T-cell (primary cell): ENCODE measurements at regions not wholly inside any gene's neighbourhood (a gene's known extent, or its start where the extent isn't known, plus 50 kb on each side); places are given as distances from the start of the nearest gene placed in this dataset.
"Not testable (repeated sequence)": the region's sequence is repeated elsewhere in the genome, so short reads cannot be mapped to it uniquely, and the experiment has no call there.

ENCODE experiments used
- ATAC-seq, 4 experiments: fragments of 200-7000 bp in 3 of 4; fragments of 150-1000 bp in 1 of 4; cut with Tn5 transposase; replicated peaks in 1 of 4; 1 replicate in 3 of 4; 2 replicates in 1 of 4; pipeline ENCODE4 v1.10.0; 2021; ENCODE audit warnings: moderate library complexity in 3 of 4, mild to moderate bottlenecking in 2 of 4, moderate number of reproducible peaks in 1 of 4
- CTCF ChIA-PET, 2 donors: fragments of 300-600 bp; sonication (Branson Sonifier 250); formaldehyde crosslinking; loops; one replicate each; lab custom pipeline; 2022; ENCODE audit warnings: antibody characterized with exemption in 2 of 2; lab: Charles Lee
- POLR2A ChIA-PET, 2 donors: fragments of 300-600 bp; sonication (Branson Sonifier 250); formaldehyde crosslinking; loops; one replicate each; lab custom pipeline; 2022; ENCODE audit warnings: antibody characterized with exemption in 2 of 2; lab: Charles Lee
- DNase-seq, 35 experiments: peaks; one replicate each; pipeline versions ENCODE4 v3.0.0 to v3.0.0-alpha.2; 2013 to 2023
- H3K27ac ChIP-seq: one replicate; pipeline ENCODE4 v1.5.1; 2013; ENCODE audit warnings: low read length
- H3K27me3 ChIP-seq, 2 experiments: replicated peaks in 1 of 2; 1 replicate in 1 of 2; 2 replicates in 1 of 2; pipeline versions ENCODE4 v1.6.1 to v1.7.0; 2013; ENCODE audit warnings: low read length in 1 of 2, mixed read lengths in 1 of 2; ENCODE audit not compliant: control insufficient read depth in 2 of 2, insufficient read depth in 2 of 2; ENCODE audit errors: extremely low read depth in 1 of 2
- H3K36me3 ChIP-seq, 2 donors: 1 replicate in 1 of 2; 2 replicates in 1 of 2; pipeline versions ENCODE4 v1.6.1 to v1.7.0; 2013; ENCODE audit warnings: low read length in 1 of 2; ENCODE audit not compliant: control insufficient read depth in 2 of 2, insufficient read depth in 1 of 2; ENCODE audit errors: extremely low read depth in 1 of 2
- H3K4me1 ChIP-seq, 2 experiments: 1 replicate in 1 of 2; 2 replicates in 1 of 2; pipeline versions ENCODE4 v1.6.1 to v1.7.0; 2013; ENCODE audit warnings: low read length in 2 of 2, mixed read lengths in 1 of 2; ENCODE audit not compliant: insufficient read depth in 2 of 2, control insufficient read depth in 1 of 2; ENCODE audit errors: extremely low read depth in 1 of 2
- H3K4me3 ChIP-seq, 2 donors: 1 replicate in 1 of 2; 2 replicates in 1 of 2; pipeline versions ENCODE4 v1.5.1 to v1.7.0; 2013; ENCODE audit warnings: mild to moderate bottlenecking in 2 of 2, low read length in 1 of 2, moderate library complexity in 1 of 2; ENCODE audit not compliant: control insufficient read depth in 1 of 2; ENCODE audit errors: extremely low read depth in 1 of 2
- H3K9me3 ChIP-seq: 2 replicates; pipeline ENCODE4 v1.7.0; 2013
- H3K27ac Mint-ChIP-seq, 2 donors: one replicate each; pipeline ENCODE4 v1.8.0; 2020 to 2021; ENCODE audit warnings: mild to moderate bottlenecking in 2 of 2, mixed read lengths in 2 of 2
- H3K27me3 Mint-ChIP-seq, 2 donors: one replicate each; pipeline ENCODE4 v1.8.0; 2021 to 2022; ENCODE audit warnings: mixed read lengths in 2 of 2
- H3K36me3 Mint-ChIP-seq: one replicate; pipeline ENCODE4 v1.8.0; 2021; ENCODE audit warnings: mixed read lengths
- H3K4me1 Mint-ChIP-seq, 3 donors: one replicate each; pipeline ENCODE4 v1.8.0; 2020 to 2022; ENCODE audit warnings: mixed read lengths in 3 of 3, mild to moderate bottlenecking in 1 of 3
- H3K4me3 Mint-ChIP-seq, 3 donors: one replicate each; pipeline ENCODE4 v1.8.0; 2020 to 2022; ENCODE audit warnings: mild to moderate bottlenecking in 3 of 3, mixed read lengths in 3 of 3, moderate library complexity in 3 of 3
- H3K9me3 Mint-ChIP-seq, 3 donors: one replicate each; pipeline ENCODE4 v1.8.0; 2020 to 2022; ENCODE audit warnings: mixed read lengths in 3 of 3
- WGBS: methylation state at CpG from one replicate; pipeline ENCODE4 v1.1.5; 2013; ENCODE audit warnings: missing lambda C conversion rate; ENCODE audit not compliant: insufficient coverage; 5-methylcytosine and 5-hydroxymethylcytosine counted together

- not testable (repeated sequence) for H3K27ac ChIP-seq, H3K36me3 ChIP-seq, H3K27me3 ChIP-seq, H3K9me3 Mint-ChIP-seq, H3K36me3 Mint-ChIP-seq, ATAC-seq, H3K27me3 Mint-ChIP-seq, H3K4me3 Mint-ChIP-seq, H3K9me3 ChIP-seq, DNase-seq, H3K4me3 ChIP-seq
- 100% methylated on average over 1 of the region's 5 CpGs for WGBS
- Mint-ChIP-seq H3K4me1 (peaks cover 11 to 29% (median 18%) of the 10 kb centered on the region in 3 donors), H3K27ac (peak overlapping the region in 1 of 2 donors; percentile 80)
- CTCF ChIA-PET, result interaction anchor here in 1 of 2 donors (0.6 kb wide), 1 partner anchor 13 kb away, joined by 3 read pairs; no protein-coding TSS in a partner anchor
- H3K4me1 ChIP-seq, result peaks cover 3 to 23% of the 10 kb centered on the region in 2 experiments
- POLR2A ChIA-PET, result interaction anchor here (0.8 to 1.4 kb wide), 2 partner anchors 78 to 113 kb away, joined by 3 read pairs; no protein-coding TSS in a partner anchor
These were observed 95.6 kb upstream of the CHD2 start for GRCh38 chr15:92804610-92804936.

DNA sequence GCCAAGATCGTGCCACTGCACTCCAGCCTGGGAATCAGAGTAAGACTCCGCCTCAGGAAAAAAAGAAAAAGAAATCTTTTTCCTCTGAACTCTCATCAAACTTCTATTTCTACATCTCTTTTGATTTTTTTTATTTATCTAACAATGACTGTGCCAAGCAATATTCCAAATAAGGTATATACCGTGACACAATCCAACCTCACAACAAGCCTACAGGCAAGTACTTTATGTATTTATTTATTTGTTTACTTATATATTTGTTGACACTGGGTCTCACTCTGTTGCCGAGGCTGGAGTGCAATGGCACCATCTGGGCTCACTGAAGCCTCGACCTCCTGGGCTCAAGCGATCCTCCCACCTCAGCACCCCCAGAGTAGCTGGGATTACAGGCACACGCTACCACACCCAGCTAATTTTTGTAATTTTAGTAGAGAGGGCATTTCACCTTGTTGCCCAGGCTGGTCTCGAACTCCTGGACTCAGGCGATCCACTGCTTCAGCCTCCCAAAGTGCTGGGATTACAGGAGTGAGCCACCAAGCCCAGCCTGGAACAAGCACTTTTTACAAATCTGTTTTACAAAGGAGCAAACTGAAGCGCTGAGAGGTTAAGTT lies 94.9 kb upstream of the CHD2 start:
- Histone ChIP-seq H3K27me3 (no peaks in the 10 kb centered on the region), H3K9me3 (no peaks in the 10 kb centered on the region), H3K27ac (no peak overlapping the region), H3K36me3 (no peaks in the 10 kb centered on the region), H3K4me3 (no peak overlapping the region), H3K4me1 (peaks cover 8 to 29% of the 10 kb centered on the region in 2 experiments)
- Mint-ChIP-seq H3K36me3 (no peaks in the 10 kb centered on the region), H3K27ac (peak overlapping the region in 1 of 2 donors; percentile 22), H3K4me3 (no peak overlapping the region), H3K27me3 (no peaks in the 10 kb centered on the region), H3K4me1 (peaks cover 13 to 33% (median 23%) of the 10 kb centered on the region in 3 donors), H3K9me3 (no peaks in the 10 kb centered on the region)
- CTCF ChIA-PET, result interaction anchor here in 1 of 2 donors (0.6 to 1.4 kb wide), 3 partner anchors 8 to 113 kb away, joined by 3 to 8 read pairs (median 4); no protein-coding TSS in a partner anchor
- WGBS, result no CpG with 5 or more reads among the region's 10 CpGs
- ATAC-seq (no peak), DNase-seq (no peak)
- POLR2A ChIA-PET, result interaction anchor here in 1 of 2 donors (1.4 kb wide), 1 partner anchor 78 kb away, joined by 4 read pairs; no protein-coding TSS in a partner anchor

DNA sequence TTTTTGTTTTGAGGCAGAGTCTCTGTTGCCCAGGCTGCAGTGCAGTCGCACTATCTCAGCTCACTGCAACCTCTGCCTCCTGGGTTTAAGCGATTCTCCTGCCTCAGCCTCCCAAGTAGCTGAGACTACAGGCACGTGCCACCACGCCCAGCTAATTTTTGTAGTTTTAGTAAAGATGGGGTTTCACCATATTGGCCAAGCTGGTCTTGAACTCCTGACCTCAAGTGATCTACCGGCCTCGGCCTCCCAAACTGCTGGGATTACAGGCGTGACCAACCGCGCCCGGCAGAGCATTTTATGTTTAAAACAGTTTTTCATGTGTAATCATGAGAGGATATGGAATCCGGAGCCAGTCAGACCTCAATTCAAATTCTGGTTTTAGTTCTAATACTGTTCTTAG lies 94.0 kb upstream of the CHD2 start:
- not testable (repeated sequence) for H3K27me3 Mint-ChIP-seq, ATAC-seq, H3K36me3 Mint-ChIP-seq, H3K9me3 Mint-ChIP-seq, H3K36me3 ChIP-seq, H3K27ac ChIP-seq, DNase-seq, H3K27me3 ChIP-seq, H3K4me3 Mint-ChIP-seq, H3K4me3 ChIP-seq, H3K9me3 ChIP-seq
- CTCF ChIA-PET, result interaction anchor here (0.6 to 1.4 kb wide), 3 partner anchors 9 to 862 kb away, joined by 4 to 8 read pairs (median 4); no protein-coding TSS in a partner anchor
- H3K27ac Mint-ChIP-seq, result peak overlapping the region in 1 of 2 donors; percentile 76
- H3K4me1 Mint-ChIP-seq, result peaks cover 22 to 42% (median 32%) of the 10 kb centered on the region in 3 donors
- WGBS, result 96% methylated on average over 7 of the region's 11 CpGs
- POLR2A ChIA-PET, result interaction anchor here (0.6 to 1.4 kb wide), 4 partner anchors 72 to 127 kb away, joined by 3 to 14 read pairs (median 4); no protein-coding TSS in a partner anchor
- H3K4me1 ChIP-seq, result peaks cover 16 to 37% of the 10 kb centered on the region in 2 experiments

DNA sequence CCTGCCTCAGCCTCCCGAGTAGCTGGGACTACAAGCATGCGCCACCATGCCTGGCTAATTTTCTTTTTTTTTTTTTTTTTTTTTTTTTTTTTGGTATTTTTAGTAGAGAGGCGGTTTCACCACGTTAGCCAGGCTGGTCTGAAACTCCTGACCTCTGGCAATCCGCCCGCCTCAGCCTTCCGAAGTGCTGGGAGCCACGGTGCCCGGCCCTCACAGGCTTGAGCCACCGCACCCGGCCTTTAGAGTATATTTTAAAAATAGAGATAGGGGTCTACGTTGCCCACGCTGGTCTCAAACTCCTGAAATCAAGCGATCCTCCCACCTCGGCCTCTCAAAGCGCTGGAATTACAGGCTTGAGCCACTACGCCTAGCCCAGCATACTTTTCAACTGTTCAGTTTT lies 93.4 kb upstream of the CHD2 start:
- DNase-seq (no peak), ATAC-seq (no peak)
- Histone ChIP-seq H3K27ac (no peak overlapping the region), H3K4me3 (no peak overlapping the region), H3K36me3 (no peaks in the 10 kb centered on the region), H3K27me3 (no peaks in the 10 kb centered on the region), H3K9me3 (no peaks in the 10 kb centered on the region), H3K4me1 (peaks cover 21 to 39% of the 10 kb centered on the region in 2 experiments)
- H3K27ac Mint-ChIP-seq, result no peak overlapping the region
- H3K4me1 Mint-ChIP-seq, result peaks cover 24 to 45% (median 38%) of the 10 kb centered on the region in 3 donors
- ChIA-PET CTCF (interaction anchor here (0.6 to 3.8 kb wide), 3 partner anchors 10 to 863 kb away, joined by 3 to 42 read pairs (median 4); no protein-coding TSS in a partner anchor), POLR2A (interaction anchor here (0.7 kb wide), 2 partner anchors 127 to 1476 kb away, joined by 3 to 14 read pairs; no protein-coding TSS in a partner anchor)
- H3K27me3 Mint-ChIP-seq, result no peaks in the 10 kb centered on the region
- WGBS, result 80% methylated on average over 5 of the region's 17 CpGs
- H3K36me3 Mint-ChIP-seq, result no peaks in the 10 kb centered on the region
- H3K4me3 Mint-ChIP-seq, result no peak overlapping the region
- no peaks in the 10 kb centered on the region for H3K9me3 Mint-ChIP-seq

DNA sequence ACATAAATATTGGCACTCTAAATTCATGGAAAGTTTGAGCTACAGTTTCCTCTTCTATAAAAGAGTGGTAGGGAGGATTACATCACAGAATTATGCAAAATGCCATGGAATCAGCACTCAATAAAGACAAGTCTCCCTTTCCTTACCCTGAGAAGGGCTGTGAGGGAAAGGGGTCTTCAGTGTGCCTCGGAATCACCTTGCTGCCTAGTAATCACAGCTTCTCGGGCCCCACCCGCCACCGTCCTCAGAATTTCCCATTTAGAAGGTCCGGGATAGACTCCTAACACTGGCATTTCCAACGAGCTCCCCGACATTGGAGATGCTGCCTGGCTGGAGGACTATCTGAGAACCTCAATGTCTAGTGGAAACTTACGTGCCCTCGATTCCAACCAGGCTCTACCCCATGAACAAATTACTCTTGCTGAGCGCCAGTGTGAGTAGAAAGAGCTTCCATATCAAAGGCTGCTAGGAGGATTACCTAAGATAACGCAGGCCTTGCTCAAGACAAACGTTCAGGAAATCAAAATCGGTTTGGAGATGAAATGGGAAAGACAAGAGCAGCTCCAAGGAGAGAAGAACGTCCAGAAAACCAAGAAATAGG lies 92.1 kb upstream of the CHD2 start:
- POLR2A ChIA-PET, result interaction anchor here (0.5 to 4.6 kb wide), 10 partner anchors 24 to 110 kb away, joined by 3 to 132 read pairs (median 4); partner anchors contain the start of gene CHD2 (in 1 of the 2)
- H3K27ac ChIP-seq, result peak overlapping the region; percentile 89
- no peaks in the 10 kb centered on the region for H3K36me3 Mint-ChIP-seq
- peak overlapping the region; percentile 95 to 98 for H3K27ac Mint-ChIP-seq
- H3K4me3 Mint-ChIP-seq, result peak overlapping the region; percentile 85 to 91 (median 91)
- WGBS, result 43% methylated on average over 11 of the region's 14 CpGs
- no peaks in the 10 kb centered on the region for H3K9me3 ChIP-seq
- H3K27me3 Mint-ChIP-seq, result no peaks in the 10 kb centered on the region
- H3K36me3 ChIP-seq, result no peaks in the 10 kb centered on the region
- H3K27me3 ChIP-seq, result no peaks in the 10 kb centered on the region
- H3K4me1 Mint-ChIP-seq, result peaks cover 32 to 52% (median 45%) of the 10 kb centered on the region in 3 donors
- peaks cover 25 to 49% of the 10 kb centered on the region in 2 experiments for H3K4me1 ChIP-seq
- DNase-seq (peak in 2 of 35 experiments; percentile 23 to 49), ATAC-seq (no peak)
- H3K4me3 ChIP-seq, result peak overlapping the region; percentile 15 to 94
- H3K9me3 Mint-ChIP-seq, result no peaks in the 10 kb centered on the region
- CTCF ChIA-PET, result interaction anchor here (1.0 to 5.0 kb wide), 12 partner anchors 11 to 118 kb away, joined by 3 to 43 read pairs (median 8); partner anchors contain the start of gene CHD2 (in 1 of the 2)

- no peaks in the 10 kb centered on the region for H3K9me3 Mint-ChIP-seq
- DNase-seq (peak in 2 of 35 experiments; percentile 10 to 25), ATAC-seq (peak in 1 of 4 experiments; percentile 5)
- H3K27me3 Mint-ChIP-seq, result no peaks in the 10 kb centered on the region
- H3K27ac ChIP-seq, result peak overlapping the region; percentile 89
- H3K4me1 Mint-ChIP-seq, result peaks cover 38 to 53% (median 51%) of the 10 kb centered on the region in 3 donors
- WGBS, result 0% methylated on average over 12 of the region's 30 CpGs
- CTCF ChIA-PET, result interaction anchor here (0.6 to 5.0 kb wide), 16 partner anchors 11 to 142 kb away, joined by 3 to 43 read pairs (median 6); partner anchors contain the start of gene CHD2 (in 1 of the 2)
- no peaks in the 10 kb centered on the region for H3K36me3 ChIP-seq
- H3K27ac Mint-ChIP-seq, result peak overlapping the region; percentile 95 to 98
- H3K9me3 ChIP-seq, result no peaks in the 10 kb centered on the region
- POLR2A ChIA-PET, result interaction anchor here (0.5 to 4.6 kb wide), 15 partner anchors 21 to 1524 kb away, joined by 3 to 132 read pairs (median 4); partner anchors contain the start of gene CHD2 (in 1 of the 2)
- no peaks in the 10 kb centered on the region for H3K36me3 Mint-ChIP-seq
- H3K4me3 ChIP-seq, result peak overlapping the region; percentile 62 to 94
- no peaks in the 10 kb centered on the region for H3K27me3 ChIP-seq
- H3K4me1 ChIP-seq, result peaks cover 27 to 52% of the 10 kb centered on the region in 2 experiments
- H3K4me3 Mint-ChIP-seq, result peak overlapping the region; percentile 85 to 91 (median 91)
These were observed 91.5 kb upstream of the CHD2 start for GRCh38 chr15:92808598-92809063.
